ENCODE measurements at regions not wholly inside any gene's neighbourhood (a gene's known extent, or its start where the extent isn't known, plus 50 kb on each side); places are given as distances from the start of the nearest gene placed in this dataset.

- Histone ChIP-seq H3F3A (ENCODE audit: insufficient read depth) (no peaks in the 10 kb centered on the region), H2AFZ (ENCODE audit: low read depth, low read length, severe bottlenecking) (no peak overlapping the region), H3K4me2 (ENCODE audit: low read depth, low read length, poor library complexity, severe bottlenecking) (no peak overlapping the region), H3K27me3 (ENCODE audit: low read length) (no peaks in the 10 kb centered on the region), H3K36me3 (ENCODE audit: low read length) (no peaks in the 10 kb centered on the region), H4K20me1 (ENCODE audit: low read depth, low read length) (no peaks in the 10 kb centered on the region), H3K9me2 (replicated peaks; ENCODE audit: insufficient read depth, low read length) (no peaks in the 10 kb centered on the region; the same call in 1 of the 2 replicates), H3K4me3 (ENCODE audit: insufficient read depth, low read length, poor library complexity, severe bottlenecking) (no peak overlapping the region), H3K27ac (ENCODE audit: low read depth, low read length) (no peak overlapping the region), H3K9ac (ENCODE audit: low read length) (no peak overlapping the region), H3K79me2 (ENCODE audit: insufficient read depth, low read length) (no peaks in the 10 kb centered on the region), H3K9me3 (ENCODE audit: insufficient read depth, low read length) (no peaks in the 10 kb centered on the region)
- TF ChIP-seq, protein P1, sequence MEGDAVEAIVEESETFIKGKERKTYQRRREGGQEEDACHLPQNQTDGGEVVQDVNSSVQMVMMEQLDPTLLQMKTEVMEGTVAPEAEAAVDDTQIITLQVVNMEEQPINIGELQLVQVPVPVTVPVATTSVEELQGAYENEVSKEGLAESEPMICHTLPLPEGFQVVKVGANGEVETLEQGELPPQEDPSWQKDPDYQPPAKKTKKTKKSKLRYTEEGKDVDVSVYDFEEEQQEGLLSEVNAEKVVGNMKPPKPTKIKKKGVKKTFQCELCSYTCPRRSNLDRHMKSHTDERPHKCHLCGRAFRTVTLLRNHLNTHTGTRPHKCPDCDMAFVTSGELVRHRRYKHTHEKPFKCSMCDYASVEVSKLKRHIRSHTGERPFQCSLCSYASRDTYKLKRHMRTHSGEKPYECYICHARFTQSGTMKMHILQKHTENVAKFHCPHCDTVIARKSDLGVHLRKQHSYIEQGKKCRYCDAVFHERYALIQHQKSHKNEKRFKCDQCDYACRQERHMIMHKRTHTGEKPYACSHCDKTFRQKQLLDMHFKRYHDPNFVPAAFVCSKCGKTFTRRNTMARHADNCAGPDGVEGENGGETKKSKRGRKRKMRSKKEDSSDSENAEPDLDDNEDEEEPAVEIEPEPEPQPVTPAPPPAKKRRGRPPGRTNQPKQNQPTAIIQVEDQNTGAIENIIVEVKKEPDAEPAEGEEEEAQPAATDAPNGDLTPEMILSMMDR (IDR thresholded peaks at IDR 0.05; ENCODE audit: insufficient read depth, low read length, poor library complexity, severe bottlenecking): no peak
- no peak for TF ChIP-seq EZH2phosphoT487 (conservative IDR thresholded peaks at IDR 0.05; ENCODE audit: low read length)
These were observed 161.0 kb downstream of the ZNF326 start for GRCh38 chr1:90155721-90156487.

GRCh38 chr1:90154711-90155110 is 159.8 kb downstream of the ZNF326 start:
- no peaks in the 10 kb centered on the region for H4K20me1 ChIP-seq (ENCODE audit: low read depth, low read length)

DNA sequence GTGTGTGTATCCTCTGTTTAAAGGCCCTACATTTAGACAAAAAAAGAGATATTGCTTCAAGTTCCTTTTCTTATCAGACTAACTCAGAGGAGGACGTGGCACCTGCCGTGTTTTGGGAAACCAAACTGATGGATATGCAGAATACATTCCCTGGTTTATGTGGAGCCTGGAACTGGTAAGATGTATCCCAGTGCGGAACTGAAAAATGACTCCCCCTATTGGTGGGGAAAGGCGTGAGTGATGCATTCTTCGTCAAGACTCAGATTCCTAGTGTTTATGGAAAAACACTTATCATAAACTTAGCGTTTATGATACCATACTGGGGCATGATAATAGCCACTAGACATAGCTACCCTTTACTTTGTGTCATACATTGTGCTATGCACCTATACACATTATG is 154.2 kb downstream of the ZNF326 start:
- no peaks in the 10 kb centered on the region for H3K9me3 ChIP-seq (ENCODE audit: insufficient read depth, low read length)
- no peak overlapping the region for H2AFZ ChIP-seq (ENCODE audit: low read depth, low read length, severe bottlenecking)
- H3K36me3 ChIP-seq (ENCODE audit: low read length): no peaks in the 10 kb centered on the region
- no peaks in the 10 kb centered on the region for H3K27me3 ChIP-seq (ENCODE audit: low read length)
- H3K9me2 ChIP-seq (replicated peaks; ENCODE audit: insufficient read depth, low read length): no peaks in the 10 kb centered on the region
- H3K4me2 ChIP-seq (ENCODE audit: low read depth, low read length, poor library complexity, severe bottlenecking): no peak overlapping the region
- H3F3A ChIP-seq (ENCODE audit: insufficient read depth): no peaks in the 10 kb centered on the region
- no peak overlapping the region for H3K9ac ChIP-seq (ENCODE audit: low read length)
- no peaks in the 10 kb centered on the region for H4K20me1 ChIP-seq (ENCODE audit: low read depth, low read length)
- H3K27ac ChIP-seq (ENCODE audit: low read depth, low read length): no peak overlapping the region
- H3K4me3 ChIP-seq (ENCODE audit: insufficient read depth, low read length, poor library complexity, severe bottlenecking): no peak overlapping the region
- no peak for TF ChIP-seq EZH2phosphoT487 (conservative IDR thresholded peaks at IDR 0.05; ENCODE audit: low read length)
- TF ChIP-seq, protein P1 (IDR thresholded peaks at IDR 0.05; ENCODE audit: insufficient read depth, low read length, poor library complexity, severe bottlenecking): no peak
- no peaks in the 10 kb centered on the region for H3K79me2 ChIP-seq (ENCODE audit: insufficient read depth, low read length)

More at GRCh38 chr1:90154711-90155110, 159.8 kb downstream of the ZNF326 start:
- H3K9me2 ChIP-seq (replicated peaks; ENCODE audit: insufficient read depth, low read length): no peaks in the 10 kb centered on the region
- H3K9me3 ChIP-seq (ENCODE audit: insufficient read depth, low read length): no peaks in the 10 kb centered on the region
- H3K9ac ChIP-seq (ENCODE audit: low read length): no peak overlapping the region
- H2AFZ ChIP-seq (ENCODE audit: low read depth, low read length, severe bottlenecking): no peak overlapping the region
- H3F3A ChIP-seq (ENCODE audit: insufficient read depth): no peaks in the 10 kb centered on the region
- H3K27me3 ChIP-seq (ENCODE audit: low read length): no peaks in the 10 kb centered on the region
- no peak overlapping the region for H3K4me2 ChIP-seq (ENCODE audit: low read depth, low read length, poor library complexity, severe bottlenecking)
- no peaks in the 10 kb centered on the region for H3K79me2 ChIP-seq (ENCODE audit: insufficient read depth, low read length)
- H3K4me3 ChIP-seq (ENCODE audit: insufficient read depth, low read length, poor library complexity, severe bottlenecking): no peak overlapping the region
- TF ChIP-seq, protein P1 (IDR thresholded peaks at IDR 0.05; ENCODE audit: insufficient read depth, low read length, poor library complexity, severe bottlenecking): no peak
- no peak for TF ChIP-seq EZH2phosphoT487 (conservative IDR thresholded peaks at IDR 0.05; ENCODE audit: low read length)
- H3K36me3 ChIP-seq (ENCODE audit: low read length): no peaks in the 10 kb centered on the region
- H3K27ac ChIP-seq (ENCODE audit: low read depth, low read length): no peak overlapping the region

All from SU-DHL-6 (cell line).